GM12874 (cell line): ENCODE measurements at regions not wholly inside any gene's neighbourhood (a gene's known extent, or its start where the extent isn't known, plus 50 kb on each side); places are given as distances from the start of the nearest gene placed in this dataset.

Source experiments
- CTCF ChIP-seq: IDR thresholded peaks from 2 replicates; pipeline ENCODE4 v1.5.1; 2011; ENCODE audit warnings: low read depth, mild to moderate bottlenecking, control low read depth, low read length, moderate library complexity; ENCODE audit not compliant: insufficient read depth

- TF ChIP-seq CTCF: no peak
Observed at GRCh38 chr4:62482355-62482754, 1282.2 kb downstream of the ADGRL3 start.

DNA sequence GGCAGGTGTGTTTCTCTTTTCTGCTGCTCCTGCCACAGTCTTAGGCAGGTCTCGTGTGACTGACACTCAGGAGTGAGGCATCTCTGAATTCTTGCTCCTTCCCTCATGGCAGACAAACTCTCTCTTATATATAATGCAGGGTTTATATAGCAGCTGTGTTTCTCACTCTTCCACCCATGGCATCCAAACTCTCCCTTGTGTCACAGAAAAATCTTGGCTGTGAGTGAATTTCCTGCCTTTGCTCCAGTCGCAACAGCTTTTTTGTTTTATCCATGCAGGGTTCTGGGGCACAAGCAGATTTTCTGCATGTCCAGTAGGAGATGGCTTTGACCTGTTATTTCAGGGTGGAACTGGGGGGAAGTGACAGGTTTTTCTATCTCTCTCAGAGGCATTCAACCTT lies 1275.5 kb downstream of the ADGRL3 start:
- no peak for TF ChIP-seq CTCF

GRCh38 chr4:62474802-62475201 lies 1274.7 kb downstream of the ADGRL3 start:
- no peak for TF ChIP-seq CTCF

GRCh38 chr4:62471021-62471420 lies 1270.9 kb downstream of the ADGRL3 start:
- no peak for TF ChIP-seq CTCF

GRCh38 chr4:62470421-62470983 lies 1270.4 kb downstream of the ADGRL3 start:
- TF ChIP-seq CTCF: no peak

DNA sequence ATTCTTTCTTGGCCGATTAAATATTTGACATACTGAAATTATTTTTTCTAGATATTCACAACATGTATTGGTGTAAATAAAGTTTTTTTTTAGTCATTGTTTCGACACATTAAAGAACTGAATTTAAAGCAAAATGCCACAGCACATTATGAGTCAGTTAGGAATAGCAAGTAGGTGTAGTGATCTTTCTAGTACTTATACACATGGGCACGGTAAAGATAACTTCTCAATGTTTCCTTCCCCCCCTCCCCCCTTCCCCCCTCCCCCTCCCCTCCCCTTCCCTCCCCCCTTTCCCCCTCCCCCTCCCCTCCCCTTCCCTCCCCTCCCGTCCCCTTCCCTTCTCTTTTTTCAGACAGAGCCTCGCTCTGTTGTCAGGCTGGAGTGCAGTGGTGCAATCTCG lies 1269.9 kb downstream of the ADGRL3 start:
- TF ChIP-seq CTCF: no peak

DNA sequence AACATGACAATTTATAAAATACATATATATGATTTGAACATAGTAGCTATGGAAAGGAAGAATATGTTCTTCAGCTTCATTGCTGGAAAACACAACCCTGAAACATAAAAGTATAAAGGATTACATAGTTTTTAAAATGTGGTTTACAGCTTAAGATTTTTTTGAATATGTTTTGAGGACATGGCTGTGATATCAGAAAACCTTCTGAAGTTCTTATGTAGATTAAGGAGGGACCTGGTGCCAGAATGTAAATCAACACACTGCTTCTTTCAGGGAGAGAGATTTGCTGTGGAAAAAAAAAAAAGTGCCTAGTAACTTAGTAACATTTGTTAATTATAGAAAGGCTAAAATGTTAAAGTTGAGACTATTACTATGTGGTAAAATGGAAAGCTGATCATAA lies 1261.8 kb downstream of the ADGRL3 start:
- TF ChIP-seq CTCF: no peak

- TF ChIP-seq CTCF: no peak
Observed at GRCh38 chr4:62460329-62460728, 1260.2 kb downstream of the ADGRL3 start.
